Kidney (tissue), 13 donors: ENCODE measurements at regions not wholly inside any gene's neighbourhood (a gene's known extent, or its start where the extent isn't known, plus 50 kb on each side); places are given as distances from the start of the nearest gene placed in this dataset.
"Not testable (repeated sequence)": the region's sequence is repeated elsewhere in the genome, so short reads cannot be mapped to it uniquely, and the experiment has no call there.

ENCODE experiments used
- DNase-seq, 5 donors: peaks; one replicate each; pipeline ENCODE4 v3.0.0-alpha.2; 2013 to 2020
- FAIRE-seq: peaks from 2 replicates; lab custom pipeline; 2012; peaks lifted over from hg19 to GRCh38; lab: Jason Lieb, UNC
- H3K27ac ChIP-seq, 2 donors: one replicate each; pipeline ENCODE4 v1.7.0; 2013; ENCODE audit warnings: low read depth in 2 of 2, low read length in 2 of 2, inconsistent platforms in 1 of 2
- H3K27me3 ChIP-seq: one replicate; pipeline ENCODE4 v1.7.1; 2013; ENCODE audit warnings: low read length, inconsistent platforms; ENCODE audit not compliant: control insufficient read depth, insufficient read depth
- H3K36me3 ChIP-seq, 3 donors: one replicate each; pipeline versions ENCODE4 v1.7.0 to v1.7.1; 2013; ENCODE audit warnings: low read length in 3 of 3, control low read depth in 1 of 3, inconsistent platforms in 1 of 3; ENCODE audit not compliant: insufficient read depth in 3 of 3, control insufficient read depth in 2 of 3
- H3K4me1 ChIP-seq, 3 donors: one replicate each; pipeline versions ENCODE4 v1.7.0 to v1.7.1; 2013; ENCODE audit warnings: low read length in 3 of 3, inconsistent platforms in 1 of 3, low read depth in 1 of 3; ENCODE audit not compliant: control insufficient read depth in 2 of 3, insufficient read depth in 2 of 3
- H3K4me3 ChIP-seq, 3 donors: one replicate each; pipeline versions ENCODE4 v1.7.0 to v1.8.1; 2013; ENCODE audit warnings: low read length in 3 of 3, control low read depth in 1 of 3, inconsistent platforms in 1 of 3
- H3K9ac ChIP-seq, 3 donors: one replicate each; pipeline versions ENCODE4 v1.7.0 to v1.7.1; 2013; ENCODE audit warnings: low read length in 3 of 3, control low read depth in 1 of 3, inconsistent platforms in 1 of 3
- H3K9me3 ChIP-seq, 3 donors: one replicate each; pipeline versions ENCODE4 v1.7.0 to v1.7.1; 2013; ENCODE audit warnings: low read length in 3 of 3, control low read depth in 1 of 3, inconsistent platforms in 1 of 3; ENCODE audit not compliant: control insufficient read depth in 2 of 3, insufficient read depth in 1 of 3
- CTCF ChIP-seq: IDR thresholded peaks from 3 replicates; pipeline ENCODE4 v1.5.1; 2012; ENCODE audit warnings: mild to moderate bottlenecking, moderate library complexity, borderline replicate concordance; ENCODE audit not compliant: insufficient read depth; ENCODE audit errors: extremely low read depth
- intact Hi-C: fragments of 100-400 bp; cut with DNase I; formaldehyde crosslinking; loops from one replicate; pipeline ENCODE4 v1.11.1; 2022
- donor health status: control.
- donor health status: control.
- donor health status: control.
- donor health status: control.
- donor health status: control.
- donor health status: DM: yes; HTN: yes; CAD: no.
- donor health status: Normal renal cell carcinoma (clear cell type).

DNA sequence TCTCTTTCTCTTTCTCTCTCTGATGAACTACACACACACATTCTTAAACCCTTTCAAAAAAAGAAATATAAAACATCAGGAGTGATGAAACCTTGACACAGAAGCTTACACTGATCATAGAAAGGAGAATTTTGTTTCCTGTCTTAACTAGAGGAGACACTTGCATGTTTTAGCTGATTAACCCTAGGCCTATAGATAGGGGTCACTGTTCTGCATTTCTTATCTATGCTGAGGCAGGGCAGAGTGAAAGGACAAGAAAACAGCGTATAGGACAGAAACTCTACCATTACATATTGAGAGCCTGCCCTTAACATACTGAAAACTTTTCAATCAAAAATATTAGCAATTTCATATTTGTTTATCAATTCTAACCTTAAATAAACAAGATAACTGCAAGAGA lies 680.6 kb upstream of the MBL2 start:
- H3K4me3 ChIP-seq: no peak overlapping the region

GRCh38 chr10:53447576-53447975 lies 675.0 kb upstream of the MBL2 start:
- no peak for TF ChIP-seq CTCF
- H3K9me3 ChIP-seq: no peaks in the 10 kb centered on the region
- H3K27ac ChIP-seq: no peak overlapping the region
- no peaks in the 10 kb centered on the region for H3K27me3 ChIP-seq
- no peaks in the 10 kb centered on the region for H3K36me3 ChIP-seq
- DNase-seq (no peak), FAIRE-seq (no peak)
- H3K9ac ChIP-seq: no peak overlapping the region
- no peak overlapping the region for H3K4me3 ChIP-seq
- intact Hi-C loops: no loop called here
- no peaks in the 10 kb centered on the region for H3K4me1 ChIP-seq

More for the DNA sequence above, 680.6 kb upstream of the MBL2 start:
- H3K9me3 ChIP-seq: no peaks in the 10 kb centered on the region
- no peak for TF ChIP-seq CTCF
- H3K27ac ChIP-seq: no peak overlapping the region
- no peaks in the 10 kb centered on the region for H3K27me3 ChIP-seq
- FAIRE-seq (no peak), DNase-seq (no peak)
- H3K36me3 ChIP-seq: no peaks in the 10 kb centered on the region
- no peak overlapping the region for H3K9ac ChIP-seq
- H3K4me1 ChIP-seq: no peaks in the 10 kb centered on the region
- intact Hi-C loops: no loop called here

DNA sequence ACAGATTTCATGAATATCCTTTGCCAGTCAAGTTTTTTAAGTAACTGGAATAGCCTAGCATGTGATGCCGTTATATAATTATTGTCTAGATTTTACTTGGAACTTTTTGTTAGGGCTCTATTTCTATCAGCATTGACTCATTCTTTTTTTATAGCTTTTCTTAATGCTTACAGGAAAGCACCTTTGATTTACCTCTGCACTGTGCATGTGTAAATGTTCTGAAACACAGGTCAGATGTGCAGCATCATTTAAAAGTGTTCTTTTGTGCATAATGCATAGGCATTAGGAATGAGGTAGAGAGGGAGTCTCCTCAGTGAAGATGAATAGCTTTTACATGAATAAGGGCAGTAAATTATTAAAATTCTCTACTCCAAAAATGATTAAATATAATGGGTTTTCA lies 669.3 kb upstream of the MBL2 start:
- no peaks in the 10 kb centered on the region for H3K9me3 ChIP-seq
- FAIRE-seq (no peak), DNase-seq (no peak)
- H3K4me3 ChIP-seq: no peak overlapping the region
- H3K27ac ChIP-seq: no peak overlapping the region
- intact Hi-C loops: no loop called here
- H3K9ac ChIP-seq: no peak overlapping the region
- TF ChIP-seq CTCF: no peak
- H3K27me3 ChIP-seq: no peaks in the 10 kb centered on the region
- no peaks in the 10 kb centered on the region for H3K36me3 ChIP-seq
- H3K4me1 ChIP-seq: no peaks in the 10 kb centered on the region

GRCh38 chr10:53440601-53441000 lies 668.0 kb upstream of the MBL2 start:
- H3K27ac ChIP-seq: no peak overlapping the region
- no peak overlapping the region for H3K4me3 ChIP-seq
- H3K27me3 ChIP-seq: no peaks in the 10 kb centered on the region
- intact Hi-C loops: no loop called here
- no peak overlapping the region for H3K9ac ChIP-seq
- DNase-seq (peak in 3 of 5 donors; percentile 34 to 56 (median 50)), FAIRE-seq (no peak)
- H3K9me3 ChIP-seq: no peaks in the 10 kb centered on the region
- no peaks in the 10 kb centered on the region for H3K36me3 ChIP-seq
- H3K4me1 ChIP-seq: no peaks in the 10 kb centered on the region
- TF ChIP-seq CTCF: no peak

DNA sequence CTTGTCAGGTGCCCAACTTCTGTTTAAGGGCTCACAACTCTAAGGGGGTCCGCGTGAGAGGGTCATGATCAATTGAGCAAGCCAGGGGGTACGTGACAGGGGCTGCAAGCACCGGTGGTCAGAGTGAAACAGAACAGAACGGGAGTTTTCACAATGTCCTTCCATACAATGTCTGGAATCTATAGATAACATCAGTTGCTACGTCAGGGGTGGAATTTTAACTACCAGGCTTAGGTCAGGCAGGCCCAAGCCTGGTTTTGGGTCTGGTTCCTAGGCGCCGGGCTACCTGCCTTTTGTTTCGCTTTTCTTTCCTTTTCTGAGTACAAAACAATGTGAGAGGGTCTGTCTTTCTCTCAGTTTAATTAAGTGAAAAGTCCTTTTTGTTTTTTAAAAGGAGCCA lies 666.5 kb upstream of the MBL2 start:
- H3K27me3 ChIP-seq, FAIRE-seq, H3K4me3 ChIP-seq, H3K36me3 ChIP-seq, H3K9ac ChIP-seq, H3K4me1 ChIP-seq, intact Hi-C loops, H3K9me3 ChIP-seq, H3K27ac ChIP-seq: not testable (repeated sequence)
- peak in 1 of 5 donors; percentile 34 for DNase-seq
